DOHH2 (cell line): ENCODE measurements at regions not wholly inside any gene's neighbourhood (a gene's known extent, or its start where the extent isn't known, plus 50 kb on each side); places are given as distances from the start of the nearest gene placed in this dataset.

Experiments
- H3F3A ChIP-seq: fragments of 200-600 bp; sonication (generic), shearing (Covaris generic); 2 replicates; pipeline ENCODE4 v1.6.0; 2016; ENCODE audit warnings: antibody characterized with exemption, mild to moderate bottlenecking; ENCODE audit not compliant: control insufficient read depth, insufficient read depth
- H3K27ac ChIP-seq: fragments of 200-600 bp; sonication (generic); 2 replicates; pipeline ENCODE4 v1.5.1; 2014; ENCODE audit warnings: low read depth, mild to moderate bottlenecking, low read length, moderate library complexity
- H3K27me3 ChIP-seq: fragments of 200-600 bp; sonication (generic); 2 replicates; pipeline ENCODE4 v1.6.1; 2014; ENCODE audit warnings: mild to moderate bottlenecking, low read length, mixed read lengths; ENCODE audit not compliant: control insufficient read depth
- H3K36me3 ChIP-seq: fragments of 200-600 bp; sonication (generic); 2 replicates; pipeline ENCODE4 v1.6.1; 2014; ENCODE audit warnings: mild to moderate bottlenecking, low read length, moderate library complexity, mixed read lengths; ENCODE audit not compliant: control insufficient read depth
- H3K4me1 ChIP-seq: fragments of 200-600 bp; sonication (generic); 2 replicates; pipeline ENCODE4 v1.6.1; 2014; ENCODE audit warnings: mild to moderate bottlenecking, low read length, mixed read lengths; ENCODE audit not compliant: control insufficient read depth
- H3K4me2 ChIP-seq: fragments of 200-600 bp; sonication (generic); 2 replicates; pipeline ENCODE4 v1.6.0; 2014; ENCODE audit warnings: mild to moderate bottlenecking, low read length, moderate library complexity
- H3K4me3 ChIP-seq: fragments of 200-600 bp; sonication (generic); 2 replicates; pipeline ENCODE4 v1.5.1; 2014; ENCODE audit warnings: mild to moderate bottlenecking, low read length, mixed read lengths
- H3K79me2 ChIP-seq: fragments of 200-600 bp; sonication (generic); 2 replicates; pipeline ENCODE4 v1.6.1; 2014; ENCODE audit warnings: mild to moderate bottlenecking, low read length, mixed read lengths; ENCODE audit not compliant: control insufficient read depth
- H3K9me2 ChIP-seq: fragments of 200-600 bp; sonication (generic); replicated peaks from 2 replicates; pipeline ENCODE4 v1.6.1; 2014; ENCODE audit warnings: mild to moderate bottlenecking, low read length, mixed read lengths; ENCODE audit not compliant: control insufficient read depth
- H3K9me3 ChIP-seq: fragments of 200-600 bp; sonication (generic); 2 replicates; pipeline ENCODE4 v1.6.1; 2014; ENCODE audit warnings: antibody characterized with exemption, low read length, mixed read lengths; ENCODE audit not compliant: control insufficient read depth, insufficient read depth
- H4K20me1 ChIP-seq: fragments of 200-600 bp; sonication (generic); 2 replicates; pipeline ENCODE4 v1.6.0; 2014; ENCODE audit warnings: low read depth, mild to moderate bottlenecking, antibody characterized with exemption, low read length, moderate library complexity; ENCODE audit not compliant: control insufficient read depth, insufficient read depth
- CTCF ChIP-seq: fragments of 200-600 bp; sonication (generic); IDR thresholded peaks from one replicate; pipeline ENCODE4 v1.5.1; 2014; ENCODE audit warnings: antibody characterized with exemption, mild to moderate bottlenecking, low read depth, low read length; ENCODE audit not compliant: poor library complexity, severe bottlenecking
- EZH2phosphoT487 ChIP-seq: fragments of 200-600 bp; sonication (generic); IDR thresholded peaks from 2 replicates; pipeline ENCODE4 v1.6.1; 2017; ENCODE audit warnings: borderline replicate concordance, mild to moderate bottlenecking, antibody characterized with exemption, low read length, moderate library complexity, mixed read lengths

- Histone ChIP-seq H3K4me1 (no peaks in the 10 kb centered on the region), H3K4me3 (no peak overlapping the region), H3K27me3 (no peaks in the 10 kb centered on the region), H3K4me2 (no peak overlapping the region), H3K79me2 (no peaks in the 10 kb centered on the region), H3F3A (no peaks in the 10 kb centered on the region), H3K9me2 (no peaks in the 10 kb centered on the region), H3K36me3 (no peaks in the 10 kb centered on the region), H3K9me3 (no peaks in the 10 kb centered on the region), H3K27ac (no peak overlapping the region), H4K20me1 (no peaks in the 10 kb centered on the region)
- no peak for TF ChIP-seq EZH2phosphoT487
- TF ChIP-seq CTCF, result no peak
Measured at GRCh38 chr9:90393365-90394152, 249.1 kb downstream of the DIRAS2 start.

- Histone ChIP-seq H3K27ac (no peak overlapping the region), H3K4me3 (no peak overlapping the region), H3F3A (no peaks in the 10 kb centered on the region), H3K36me3 (no peaks in the 10 kb centered on the region), H4K20me1 (no peaks in the 10 kb centered on the region), H3K9me2 (no peaks in the 10 kb centered on the region), H3K4me1 (no peaks in the 10 kb centered on the region), H3K27me3 (no peaks in the 10 kb centered on the region), H3K4me2 (no peak overlapping the region), H3K9me3 (no peaks in the 10 kb centered on the region), H3K79me2 (no peaks in the 10 kb centered on the region)
- TF ChIP-seq CTCF, result no peak
- no peak for TF ChIP-seq EZH2phosphoT487
Measured at GRCh38 chr9:90394871-90395270, 247.8 kb downstream of the DIRAS2 start.

- H3K4me1 ChIP-seq, result no peaks in the 10 kb centered on the region
- no peaks in the 10 kb centered on the region for H3K79me2 ChIP-seq
- TF ChIP-seq EZH2phosphoT487 (no peak), CTCF (no peak)
- no peaks in the 10 kb centered on the region for H3K9me2 ChIP-seq
- no peaks in the 10 kb centered on the region for H4K20me1 ChIP-seq
- H3K27ac ChIP-seq, result no peak overlapping the region
- no peaks in the 10 kb centered on the region for H3K27me3 ChIP-seq
- H3K9me3 ChIP-seq, result no peaks in the 10 kb centered on the region
- H3K36me3 ChIP-seq, result no peaks in the 10 kb centered on the region
- no peak overlapping the region for H3K4me2 ChIP-seq
- no peaks in the 10 kb centered on the region for H3F3A ChIP-seq
- no peak overlapping the region for H3K4me3 ChIP-seq
Measured at GRCh38 chr9:90400091-90400490, 242.5 kb downstream of the DIRAS2 start.
